ENCODE measurements at regions not wholly inside any gene's neighbourhood (a gene's known extent, or its start where the extent isn't known, plus 50 kb on each side); places are given as distances from the start of the nearest gene placed in this dataset.
A peak's percentile ranks its signal among the peaks of the same experiment; 100 is the strongest.

DNA sequence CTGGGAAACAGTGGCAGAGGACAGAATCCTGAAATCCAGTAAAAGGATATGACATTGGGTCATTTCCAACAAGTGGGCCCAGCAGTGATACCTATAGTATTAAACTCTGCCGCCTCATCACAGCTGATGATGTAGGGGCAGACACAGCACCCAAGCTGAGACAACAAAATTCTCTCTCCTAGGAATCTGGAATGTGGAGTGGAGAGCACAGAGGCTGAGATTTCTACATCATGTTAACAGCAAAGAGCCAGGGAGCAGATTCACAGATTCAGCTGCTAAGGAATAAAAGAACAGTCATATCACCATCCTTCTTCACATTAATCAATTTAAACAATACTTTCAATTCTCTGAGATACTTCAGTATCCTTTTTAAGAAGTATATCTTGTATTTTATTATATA lies 61.9 kb downstream of the CRP start:
- Histone ChIP-seq H3K9me3 (replicated peaks; ENCODE audit: control insufficient read depth, insufficient read depth, low read length) (no peaks in the 10 kb centered on the region), H2AFZ (ENCODE audit: low read depth, low read length) (peak overlapping the region; percentile 88), H3K27me3 (ENCODE audit: control insufficient read depth in 2 of 2, insufficient read depth in 2 of 2, low read length in 2 of 2) (no peaks in the 10 kb centered on the region), H3K4me2 (ENCODE audit: insufficient read depth, low read length) (no peak overlapping the region), H3K4me3 (replicated peaks in 1 of 3; ENCODE audit: insufficient read depth in 1 of 3, low read depth in 1 of 3, low read length in 3 of 3) (no peak overlapping the region), H3K27ac (ENCODE audit: insufficient read depth, low read depth, low read length) (peak overlapping the region; percentile 69), H3K9me1 (replicated peaks; ENCODE audit: control insufficient read depth, extremely low read depth, insufficient read depth, low read length) (no peaks in the 10 kb centered on the region), H4K20me1 (replicated peaks; ENCODE audit: control insufficient read depth, extremely low read depth, insufficient read depth, low read length) (no peaks in the 10 kb centered on the region), H3K9ac (replicated peaks; ENCODE audit: extremely low read depth, insufficient read depth, low read length) (no peak overlapping the region), H3K36me3 (ENCODE audit: control insufficient read depth in 2 of 2, extremely low read depth in 1 of 2, insufficient read depth in 2 of 2, low read length in 2 of 2) (no peaks in the 10 kb centered on the region), H3K79me2 (ENCODE audit: control insufficient read depth, insufficient read depth, low read length) (no peaks in the 10 kb centered on the region), H3K4me1 (ENCODE audit: control insufficient read depth, extremely low read depth, insufficient read depth, low read length) (peaks cover 29% of the 10 kb centered on the region)
- CTCF ChIA-PET, result interaction anchor here (0.9 to 1.7 kb wide), 4 partner anchors 16 to 491 kb away, joined by 3 to 6 read pairs (median 4); no protein-coding TSS in a partner anchor
- FAIRE-seq (peak; percentile 42), DNase-seq (ENCODE audit: low read depth, low spot score) (peak; percentile 45)
- dilution Hi-C loops (cut with MboI; ENCODE audit: extremely low pct_ligation_motif_present, low sequenced_read_pairs) (no loop called here), intact Hi-C loops (cut with micrococcal nuclease) (loop anchor here (5.0 kb wide), 1 partner anchor 270 kb away; no protein-coding TSS in a partner anchor)
- POLR2A ChIA-PET, result no interaction called here
- TF ChIP-seq, protein P1, sequence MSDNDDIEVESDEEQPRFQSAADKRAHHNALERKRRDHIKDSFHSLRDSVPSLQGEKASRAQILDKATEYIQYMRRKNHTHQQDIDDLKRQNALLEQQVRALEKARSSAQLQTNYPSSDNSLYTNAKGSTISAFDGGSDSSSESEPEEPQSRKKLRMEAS (IDR thresholded peaks at IDR 0.05; ENCODE audit: insufficient read depth, insufficient read length), result no peak
- TF ChIP-seq JUN (IDR thresholded peaks at IDR 0.05; ENCODE audit: borderline replicate concordance, insufficient read depth, insufficient read length, low read depth) (no peak), FOS (IDR thresholded peaks at IDR 0.05; ENCODE audit: borderline replicate concordance, insufficient read depth, low read length) (no peak), EZH2 (IDR thresholded peaks at IDR 0.05; ENCODE audit: borderline replicate concordance, low read depth, low read length, severe bottlenecking) (no peak), MYC (IDR thresholded peaks at IDR 0.05; ENCODE audit: low read depth, low read length) (no peak), GATA2 (IDR thresholded peaks at IDR 0.05; ENCODE audit: insufficient read depth, insufficient read length, low read depth, low read length) (no peak), POLR2A (IDR thresholded peaks at IDR 0.05; ENCODE audit: low read depth, low read length) (no peak), POLR2AphosphoS5 (IDR thresholded peaks at IDR 0.05; ENCODE audit: insufficient read depth, low read depth, low read length) (no peak)
- TF ChIP-seq, protein P2, sequence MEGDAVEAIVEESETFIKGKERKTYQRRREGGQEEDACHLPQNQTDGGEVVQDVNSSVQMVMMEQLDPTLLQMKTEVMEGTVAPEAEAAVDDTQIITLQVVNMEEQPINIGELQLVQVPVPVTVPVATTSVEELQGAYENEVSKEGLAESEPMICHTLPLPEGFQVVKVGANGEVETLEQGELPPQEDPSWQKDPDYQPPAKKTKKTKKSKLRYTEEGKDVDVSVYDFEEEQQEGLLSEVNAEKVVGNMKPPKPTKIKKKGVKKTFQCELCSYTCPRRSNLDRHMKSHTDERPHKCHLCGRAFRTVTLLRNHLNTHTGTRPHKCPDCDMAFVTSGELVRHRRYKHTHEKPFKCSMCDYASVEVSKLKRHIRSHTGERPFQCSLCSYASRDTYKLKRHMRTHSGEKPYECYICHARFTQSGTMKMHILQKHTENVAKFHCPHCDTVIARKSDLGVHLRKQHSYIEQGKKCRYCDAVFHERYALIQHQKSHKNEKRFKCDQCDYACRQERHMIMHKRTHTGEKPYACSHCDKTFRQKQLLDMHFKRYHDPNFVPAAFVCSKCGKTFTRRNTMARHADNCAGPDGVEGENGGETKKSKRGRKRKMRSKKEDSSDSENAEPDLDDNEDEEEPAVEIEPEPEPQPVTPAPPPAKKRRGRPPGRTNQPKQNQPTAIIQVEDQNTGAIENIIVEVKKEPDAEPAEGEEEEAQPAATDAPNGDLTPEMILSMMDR (IDR thresholded peaks at IDR 0.05; ENCODE audit: extremely low read depth in 1 of 2, insufficient read depth in 1 of 2, low read depth in 1 of 2, low read length in 2 of 2), result no peak
- BruUV-seq (replicated peaks), result no TSS peak

Data from endothelial cell of umbilical vein (primary cell).